Stimulated activated CD8-positive, alpha-beta memory T cell treated with anti-CD3 and anti-CD28 coated beads, Interleukin-7, amount 100 ng/mL, for 48 hours (primary cell): ENCODE measurements at regions not wholly inside any gene's neighbourhood (a gene's known extent, or its start where the extent isn't known, plus 50 kb on each side); places are given as distances from the start of the nearest gene placed in this dataset.

Experiments
- DNase-seq, 2 donors: peaks; one replicate each; pipeline ENCODE4 v3.0.0-alpha.2; 2020; ENCODE audit warnings: low read depth in 1 of 2; ENCODE audit errors: extremely low read depth in 1 of 2

GRCh38 chr1:213371847-213372619 is 321.0 kb downstream of the RPS6KC1 start:
- no peak for DNase-seq

GRCh38 chr1:213374369-213374768 is 323.3 kb downstream of the RPS6KC1 start:
- DNase-seq: peak in 1 of 2 donors; percentile 26

- no peak for DNase-seq
Observed at GRCh38 chr1:213375002-213375401, 324.0 kb downstream of the RPS6KC1 start.

- no peak for DNase-seq
Observed at GRCh38 chr1:213376862-213377372, 325.9 kb downstream of the RPS6KC1 start.

GRCh38 chr1:213380865-213381264 is 329.8 kb downstream of the RPS6KC1 start:
- no peak for DNase-seq

- DNase-seq: no peak
Observed at GRCh38 chr1:213381572-213382084, 330.6 kb downstream of the RPS6KC1 start.

- DNase-seq: no peak
Observed at GRCh38 chr1:213383465-213383864, 332.4 kb downstream of the RPS6KC1 start.

- no peak for DNase-seq
Observed at GRCh38 chr1:213385201-213385600, 334.2 kb downstream of the RPS6KC1 start.

GRCh38 chr1:213385806-213386324 is 334.8 kb downstream of the RPS6KC1 start:
- no peak for DNase-seq

- DNase-seq: no peak
Observed at GRCh38 chr1:213387380-213388015, 336.5 kb downstream of the RPS6KC1 start.

GRCh38 chr1:213388199-213388598 is 337.2 kb downstream of the RPS6KC1 start:
- no peak for DNase-seq

- DNase-seq: no peak
Observed at GRCh38 chr1:213389061-213389581, 338.1 kb downstream of the RPS6KC1 start.

- no peak for DNase-seq
Observed at GRCh38 chr1:213391445-213391844, 340.4 kb downstream of the RPS6KC1 start.

- no peak for DNase-seq
Observed at GRCh38 chr1:213393860-213394259, 342.8 kb downstream of the RPS6KC1 start.

- DNase-seq: no peak
Observed at GRCh38 chr1:213394837-213395236, 343.8 kb downstream of the RPS6KC1 start.

- no peak for DNase-seq
Observed at GRCh38 chr1:213397638-213398037, 346.6 kb downstream of the RPS6KC1 start.

- DNase-seq: no peak
Observed at GRCh38 chr1:213399695-213400094, 348.7 kb downstream of the RPS6KC1 start.

GRCh38 chr1:213409208-213409631 is 358.2 kb downstream of the RPS6KC1 start:
- DNase-seq: no peak

GRCh38 chr1:213409971-213410370 is 358.9 kb downstream of the RPS6KC1 start:
- DNase-seq: no peak

GRCh38 chr1:213414346-213414745 is 363.3 kb downstream of the RPS6KC1 start:
- DNase-seq: no peak

- no peak for DNase-seq
Observed at GRCh38 chr1:213414911-213415310, 363.9 kb downstream of the RPS6KC1 start.
